ENCODE measurements at regions not wholly inside any gene's neighbourhood (a gene's known extent, or its start where the extent isn't known, plus 50 kb on each side); places are given as distances from the start of the nearest gene placed in this dataset.

DNA sequence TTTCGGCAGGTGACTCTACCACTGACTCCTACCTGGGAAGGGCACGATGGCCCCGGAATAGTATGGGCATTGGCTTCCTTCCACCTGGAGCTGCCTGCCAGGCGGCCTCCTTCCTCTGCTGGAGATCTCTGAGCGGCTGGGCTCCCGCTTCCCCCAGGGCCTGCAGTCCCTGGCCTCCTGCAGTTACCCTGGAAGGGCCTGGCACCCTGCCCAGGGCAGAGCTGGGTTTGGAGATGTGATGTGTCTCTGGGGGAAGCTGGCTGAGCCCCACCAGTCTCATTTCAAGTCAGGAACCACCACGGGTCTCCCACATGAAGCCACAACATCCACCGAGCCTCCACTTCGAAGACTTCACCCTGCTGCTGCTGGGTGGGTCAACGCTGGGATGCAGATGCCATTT lies 97.9 kb downstream of the IRF8 start:
- TF ChIP-seq CTCF (IDR thresholded peaks at IDR 0.05) (no peak), POLR2A (IDR thresholded peaks at IDR 0.05) (no peak)
